ENCODE measurements at regions not wholly inside any gene's neighbourhood (a gene's known extent, or its start where the extent isn't known, plus 50 kb on each side); places are given as distances from the start of the nearest gene placed in this dataset.
A peak's percentile ranks its signal among the peaks of the same experiment; 100 is the strongest.

GRCh38 chr12:66066137-66066928 lies 64.2 kb downstream of the LLPH start:
- Mint-ChIP-seq H3K27ac (no peak overlapping the region), H3K36me3 (no peaks in the 10 kb centered on the region)

GRCh38 chr12:66065641-66066136 lies 64.9 kb downstream of the LLPH start:
- no peaks in the 10 kb centered on the region for H3K9me3 Mint-ChIP-seq
- H3K4me1 Mint-ChIP-seq (ENCODE audit: unreplicated experiment): peaks cover 41% of the 10 kb centered on the region
- H3K27ac Mint-ChIP-seq: no peak overlapping the region
- H3K36me3 Mint-ChIP-seq: no peaks in the 10 kb centered on the region
- H3K27me3 Mint-ChIP-seq: no peaks in the 10 kb centered on the region
- H3K4me3 Mint-ChIP-seq: peak overlapping the region; percentile 9
- DNase-seq (ENCODE audit: extremely low spot score, unreplicated experiment): no peak
- no peak for TF ChIP-seq CTCF (conservative IDR thresholded peaks at IDR 0.05)

More at GRCh38 chr12:66066137-66066928, 64.2 kb downstream of the LLPH start:
- H3K4me1 Mint-ChIP-seq (ENCODE audit: unreplicated experiment): peaks cover 38% of the 10 kb centered on the region
- H3K27me3 Mint-ChIP-seq: no peaks in the 10 kb centered on the region
- H3K9me3 Mint-ChIP-seq: no peaks in the 10 kb centered on the region
- no peak for TF ChIP-seq CTCF (conservative IDR thresholded peaks at IDR 0.05)
- no peak overlapping the region for H3K4me3 Mint-ChIP-seq
- DNase-seq (ENCODE audit: extremely low spot score, unreplicated experiment): no peak

GRCh38 chr12:66065150-66065549 lies 65.4 kb downstream of the LLPH start:
- no peaks in the 10 kb centered on the region for H3K36me3 Mint-ChIP-seq
- peaks cover 45% of the 10 kb centered on the region for H3K4me1 Mint-ChIP-seq (ENCODE audit: unreplicated experiment)
- no peak overlapping the region for H3K27ac Mint-ChIP-seq
- H3K9me3 Mint-ChIP-seq: no peaks in the 10 kb centered on the region
- TF ChIP-seq CTCF (conservative IDR thresholded peaks at IDR 0.05): no peak
- H3K4me3 Mint-ChIP-seq: peak overlapping the region; percentile 1
- H3K27me3 Mint-ChIP-seq: no peaks in the 10 kb centered on the region
- no peak for DNase-seq (ENCODE audit: extremely low spot score, unreplicated experiment)

GRCh38 chr12:66063916-66064315 lies 66.6 kb downstream of the LLPH start:
- Mint-ChIP-seq H3K27me3 (no peaks in the 10 kb centered on the region), H3K9me3 (no peaks in the 10 kb centered on the region), H3K4me1 (ENCODE audit: unreplicated experiment) (peaks cover 52% of the 10 kb centered on the region), H3K27ac (no peak overlapping the region), H3K36me3 (no peaks in the 10 kb centered on the region), H3K4me3 (no peak overlapping the region)
- DNase-seq (ENCODE audit: extremely low spot score, unreplicated experiment): no peak
- TF ChIP-seq CTCF (conservative IDR thresholded peaks at IDR 0.05): no peak

- peaks cover 52% of the 10 kb centered on the region for H3K4me1 Mint-ChIP-seq (ENCODE audit: unreplicated experiment)
- no peak overlapping the region for H3K4me3 Mint-ChIP-seq
Measured at GRCh38 chr12:66062290-66062625, 68.3 kb downstream of the LLPH start.

More at GRCh38 chr12:66062290-66062625, 68.3 kb downstream of the LLPH start:
- H3K27me3 Mint-ChIP-seq: no peaks in the 10 kb centered on the region
- no peak overlapping the region for H3K27ac Mint-ChIP-seq
- no peak for DNase-seq (ENCODE audit: extremely low spot score, unreplicated experiment)
- H3K9me3 Mint-ChIP-seq: no peaks in the 10 kb centered on the region
- no peaks in the 10 kb centered on the region for H3K36me3 Mint-ChIP-seq
- no peak for TF ChIP-seq CTCF (conservative IDR thresholded peaks at IDR 0.05)
